ENCODE measurements at regions not wholly inside any gene's neighbourhood (a gene's known extent, or its start where the extent isn't known, plus 50 kb on each side); places are given as distances from the start of the nearest gene placed in this dataset.

GRCh38 chr22:48660790-48661740 lies 1166.6 kb downstream of the BRD1 start:
- no peak for DNase-seq (ENCODE audit: low read depth in 2 of 2)

- no peak for DNase-seq (ENCODE audit: low read depth in 2 of 2)
Observed at GRCh38 chr22:48660104-48660789, 1167.4 kb downstream of the BRD1 start.

DNA sequence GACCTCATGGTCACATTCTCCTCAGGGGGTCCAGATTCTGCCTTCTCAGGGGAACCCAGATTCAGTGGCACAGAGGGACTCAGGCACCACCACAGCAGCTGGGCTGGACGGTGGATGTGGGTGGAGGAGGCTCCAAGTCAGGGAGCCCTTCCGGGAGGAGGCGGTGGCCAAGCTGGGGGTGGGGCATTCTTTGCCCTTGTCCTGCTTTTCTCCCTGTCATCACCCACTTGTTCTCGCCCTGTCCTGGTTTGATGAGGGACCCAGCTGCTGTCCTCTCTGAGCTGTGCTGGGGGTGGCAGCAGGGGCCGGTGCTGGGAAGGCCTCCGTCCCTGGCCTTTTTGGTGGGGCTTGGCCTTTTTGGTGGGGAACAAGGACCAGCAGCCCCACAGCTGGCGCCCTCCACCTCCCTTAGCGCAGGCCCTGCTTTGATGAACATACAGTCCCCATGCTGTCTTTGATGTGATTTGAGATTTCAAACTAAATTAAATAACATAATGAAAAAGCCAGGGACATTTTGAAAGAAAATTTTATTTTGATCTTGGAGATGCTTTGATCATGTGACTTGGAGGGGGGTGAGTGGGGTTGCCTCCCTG lies 1168.2 kb downstream of the BRD1 start:
- no peak for DNase-seq (ENCODE audit: low read depth in 2 of 2)

- no peak for DNase-seq (ENCODE audit: low read depth in 2 of 2)
Observed at GRCh38 chr22:48658871-48659270, 1168.8 kb downstream of the BRD1 start.

- no peak for DNase-seq (ENCODE audit: low read depth in 2 of 2)
Observed at GRCh38 chr22:48658246-48658645, 1169.4 kb downstream of the BRD1 start.

GRCh38 chr22:48654492-48654891 lies 1173.2 kb downstream of the BRD1 start:
- no peak for DNase-seq (ENCODE audit: low read depth in 2 of 2)

- DNase-seq (ENCODE audit: low read depth in 2 of 2), result no peak
Observed at GRCh38 chr22:48653929-48654328, 1173.7 kb downstream of the BRD1 start.

DNA sequence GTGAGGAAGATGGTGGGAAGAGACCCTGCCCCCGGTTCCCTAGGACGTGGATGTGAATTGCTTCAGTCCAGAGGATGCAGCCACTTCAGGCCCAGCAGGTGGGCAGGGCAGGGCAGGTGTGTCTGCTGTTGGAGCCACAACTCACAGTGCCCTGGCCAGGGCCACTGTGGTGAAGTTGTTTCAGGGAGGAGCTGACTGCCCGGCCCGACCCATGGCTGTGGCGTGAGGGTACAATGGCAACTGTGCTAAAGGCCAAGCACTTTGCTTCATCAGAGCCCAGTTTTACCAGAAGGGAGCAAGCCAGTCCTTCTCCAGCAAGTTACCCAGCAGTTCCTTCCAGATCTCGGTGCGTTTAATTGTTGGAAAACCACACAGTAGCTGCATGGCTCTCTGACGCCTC lies 1174.4 kb downstream of the BRD1 start:
- DNase-seq (ENCODE audit: low read depth in 2 of 2), result no peak

DNA sequence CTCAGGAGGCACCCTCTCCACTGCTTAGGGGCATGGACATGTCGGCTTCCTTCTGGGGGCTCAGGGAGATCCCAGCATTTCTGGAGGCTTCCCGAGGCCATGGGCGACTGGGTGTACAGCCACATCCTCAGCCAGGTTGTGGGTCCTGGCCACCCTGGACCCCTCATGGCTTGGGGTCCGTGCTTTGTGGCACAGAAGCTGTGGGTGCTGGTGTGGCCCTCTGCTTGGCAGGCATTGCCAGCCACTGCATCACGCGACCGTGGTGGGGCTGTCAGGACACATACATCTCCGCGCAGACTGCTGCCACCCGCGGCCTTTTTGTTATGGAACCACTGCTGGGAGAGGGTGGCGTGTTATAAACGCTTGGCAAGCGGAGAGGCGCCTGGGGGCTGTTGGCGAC lies 1174.9 kb downstream of the BRD1 start:
- no peak for DNase-seq (ENCODE audit: low read depth in 2 of 2)

- no peak for DNase-seq (ENCODE audit: low read depth in 2 of 2)
Observed at GRCh38 chr22:48651981-48652538, 1175.6 kb downstream of the BRD1 start.

- DNase-seq (ENCODE audit: low read depth in 2 of 2), result no peak
Observed at GRCh38 chr22:48651036-48651890, 1176.4 kb downstream of the BRD1 start.

- DNase-seq (ENCODE audit: low read depth in 2 of 2), result no peak
Observed at GRCh38 chr22:48650323-48651035, 1177.2 kb downstream of the BRD1 start.

- DNase-seq (ENCODE audit: low read depth in 2 of 2), result no peak
Observed at GRCh38 chr22:48649466-48649865, 1178.2 kb downstream of the BRD1 start.

DNA sequence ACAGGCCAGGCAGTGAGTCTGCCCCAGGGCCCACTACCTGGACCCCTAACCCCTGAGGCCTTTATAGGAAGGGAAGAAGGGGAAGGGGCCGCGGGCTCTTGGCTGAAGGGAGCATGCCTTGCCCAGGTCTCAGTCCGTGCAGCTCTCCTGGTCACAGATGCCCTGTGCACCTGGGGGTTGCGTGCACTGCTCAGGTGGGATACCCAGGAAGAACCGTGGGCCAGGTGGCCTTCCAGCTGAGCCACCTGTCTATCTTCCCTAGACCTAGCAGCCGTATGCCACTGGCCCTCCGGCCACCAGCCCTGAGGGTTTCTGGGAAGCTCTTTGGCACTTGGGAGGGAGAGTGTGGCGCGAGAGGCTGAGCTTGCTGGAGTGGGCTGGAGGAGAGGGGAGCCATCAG lies 1178.6 kb downstream of the BRD1 start:
- no peak for DNase-seq (ENCODE audit: low read depth in 2 of 2)

DNA sequence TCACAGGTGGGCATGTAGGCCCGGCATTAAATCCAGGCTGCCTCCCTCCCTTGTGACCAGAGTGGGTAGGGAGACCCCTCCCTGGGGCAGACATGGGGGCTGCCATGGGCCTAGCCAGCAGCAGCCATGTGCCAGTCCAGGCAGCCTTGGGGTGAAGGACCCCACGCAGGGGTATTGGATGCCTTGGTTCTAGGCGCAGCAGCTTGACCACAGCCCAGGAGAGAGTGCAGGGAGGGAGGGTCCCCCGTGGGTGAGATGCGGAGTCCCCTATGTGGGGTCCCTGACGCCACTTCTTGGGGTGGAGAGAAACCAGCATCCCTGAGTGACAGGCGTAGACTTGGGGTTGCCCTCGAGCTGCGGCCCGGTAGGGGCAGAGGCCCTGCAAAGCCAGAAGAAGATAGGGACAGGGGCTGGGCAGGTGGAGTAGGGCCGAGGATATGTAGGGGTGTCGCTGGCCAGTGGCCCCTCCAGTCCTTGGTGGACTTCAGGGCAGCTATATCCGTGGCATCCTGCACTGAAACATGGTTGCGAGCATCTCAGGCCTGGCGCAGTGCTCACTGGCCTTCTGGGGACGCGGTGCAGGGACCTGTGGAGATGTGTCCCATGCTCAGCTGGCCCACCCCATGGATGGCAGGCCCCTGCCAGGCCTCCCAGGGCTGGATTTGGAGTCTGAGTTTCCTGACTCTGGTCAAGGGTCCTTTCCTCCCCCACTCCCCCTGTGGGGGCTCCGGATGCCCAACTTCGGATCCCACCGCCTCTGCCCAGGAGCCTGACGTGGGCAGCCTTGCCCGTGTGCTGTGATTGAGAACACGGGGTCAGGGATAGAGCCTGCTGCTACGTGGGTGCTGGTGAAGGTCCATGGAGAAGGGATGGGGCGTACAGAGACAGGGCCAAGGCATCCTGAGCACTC lies 1179.8 kb downstream of the BRD1 start:
- DNase-seq (ENCODE audit: low read depth in 2 of 2), result no peak

DNA sequence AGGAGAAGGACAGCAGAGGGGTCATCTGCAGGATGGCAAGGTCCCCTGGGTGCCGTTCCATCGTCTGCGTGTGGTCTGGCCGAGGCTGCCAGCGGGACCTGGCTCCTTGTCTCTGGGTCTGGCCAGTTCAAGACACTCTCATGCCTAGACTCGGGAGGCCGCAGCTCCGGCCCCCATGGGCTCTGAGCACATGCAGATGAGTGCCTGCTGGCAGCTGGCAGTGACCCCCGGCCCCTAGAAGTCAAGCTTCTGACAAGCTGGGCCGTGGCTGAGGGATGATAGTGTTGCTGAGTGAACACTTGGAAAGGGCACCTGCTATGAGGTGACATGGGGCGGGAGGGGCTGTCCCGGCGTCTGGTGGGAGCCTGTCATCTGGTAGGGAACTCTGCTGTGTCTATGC lies 1180.6 kb downstream of the BRD1 start:
- DNase-seq (ENCODE audit: low read depth in 2 of 2), result no peak

DNA sequence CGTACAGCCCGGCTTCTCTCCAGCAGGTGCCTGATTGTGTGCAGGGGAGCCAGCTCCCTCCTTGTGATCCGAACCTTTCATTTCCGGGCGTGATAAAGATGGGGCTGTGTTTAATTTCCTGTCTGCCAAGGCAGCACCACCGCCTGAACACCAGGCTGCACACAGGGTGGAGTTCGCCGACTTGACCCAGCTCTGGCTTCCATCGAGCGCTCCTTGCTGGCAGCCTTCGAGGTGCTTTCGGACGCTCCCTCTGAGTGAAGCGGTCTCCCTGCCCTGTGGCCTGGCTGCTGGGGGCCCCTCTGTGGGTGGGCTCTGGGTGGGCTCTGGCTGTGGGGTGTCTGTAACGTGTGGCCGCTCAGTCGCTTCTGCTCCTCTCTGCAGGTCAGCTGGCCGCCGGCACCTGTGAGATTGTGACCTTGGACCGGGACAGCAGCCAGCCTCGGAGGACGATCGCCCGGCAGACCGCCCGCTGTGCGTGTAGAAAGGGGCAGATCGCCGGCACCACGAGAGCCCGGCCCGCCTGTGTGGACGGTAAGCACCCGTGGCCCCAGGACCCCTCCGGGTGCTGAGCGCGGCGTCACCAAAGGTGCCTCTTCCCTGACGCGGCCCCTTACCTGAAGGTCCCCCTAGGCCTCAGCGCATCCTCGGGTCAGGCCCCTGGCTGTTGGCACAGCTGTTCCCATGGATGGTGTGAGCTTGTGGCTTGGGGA lies 1181.3 kb downstream of the BRD1 start:
- DNase-seq (ENCODE audit: low read depth in 2 of 2), result no peak

DNA sequence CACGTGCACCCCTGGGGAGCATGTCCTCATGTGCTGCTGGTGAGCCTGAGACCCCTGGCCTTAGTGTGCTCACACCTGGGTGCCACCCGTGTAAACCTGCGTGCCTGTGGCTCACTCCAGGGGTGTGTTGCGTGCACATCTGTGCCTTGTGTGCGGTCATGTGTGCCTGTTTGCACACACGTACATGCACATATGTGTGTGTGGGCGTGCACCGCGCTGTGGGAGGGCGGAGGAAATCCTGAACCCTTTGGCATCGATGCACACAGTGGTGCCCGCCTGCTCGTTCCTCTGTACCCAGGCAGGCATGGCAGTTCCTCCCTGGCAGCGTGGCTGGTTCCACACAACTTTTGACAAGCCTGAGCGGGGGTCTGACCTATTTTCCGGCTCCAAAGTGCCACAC lies 1181.9 kb downstream of the BRD1 start:
- no peak for DNase-seq (ENCODE audit: low read depth in 2 of 2)

DNA sequence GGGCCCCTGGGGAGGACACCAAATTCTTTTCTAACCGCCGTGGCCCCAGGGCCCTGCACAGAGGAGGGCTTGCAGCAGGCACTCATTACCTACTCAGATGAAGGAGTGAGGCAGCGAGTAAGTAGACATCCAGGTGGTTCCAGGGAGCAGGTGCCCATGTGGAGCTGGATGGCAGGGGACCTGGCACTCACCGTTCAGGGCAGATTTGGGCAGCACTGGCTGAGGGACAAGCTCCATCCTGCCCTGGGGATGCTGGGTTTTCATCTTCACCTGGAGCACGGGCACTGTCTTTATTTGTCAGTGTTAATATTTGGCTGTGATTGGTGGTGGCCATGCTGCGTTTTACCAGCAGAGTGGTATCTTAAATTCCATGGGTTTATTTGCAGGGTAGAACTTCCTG lies 1182.7 kb downstream of the BRD1 start:
- DNase-seq (ENCODE audit: low read depth in 2 of 2), result no peak

Data from dermis microvascular lymphatic vessel endothelial cell (primary cell).